Naive thymus-derived CD4-positive, alpha-beta T cell (primary cell): ENCODE measurements at regions not wholly inside any gene's neighbourhood (a gene's known extent, or its start where the extent isn't known, plus 50 kb on each side); places are given as distances from the start of the nearest gene placed in this dataset.

ENCODE experiments used
- ATAC-seq: fragments of 150-1000 bp; cut with Tn5 transposase; 2 replicates; pipeline ENCODE4 v1.10.0; 2021; ENCODE audit warnings: mild to moderate bottlenecking, moderate library complexity
- CTCF ChIA-PET: fragments of 350-600 bp; sonication (Branson Sonifier 250); formaldehyde crosslinking; loops from one replicate; lab custom pipeline; 2021; ENCODE audit warnings: antibody characterized with exemption; lab: Charles Lee
- POLR2A ChIA-PET: fragments of 350-600 bp; sonication (Branson Sonifier 250); formaldehyde crosslinking; loops from one replicate; lab custom pipeline; 2021; ENCODE audit warnings: antibody characterized with exemption, inconsistent platforms; lab: Charles Lee
- DNase-seq, 9 donors: peaks; one replicate each; pipeline versions ENCODE4 v3.0.0 to v3.0.0-alpha.2; 2020 to 2022; ENCODE audit warnings: mixed read lengths in 1 of 9
- H3K27ac ChIP-seq: one replicate; pipeline ENCODE4 v1.7.0; 2013; ENCODE audit warnings: mild to moderate bottlenecking, low read depth, low read length, moderate library complexity
- H3K27me3 ChIP-seq, 2 donors: one replicate each; pipeline ENCODE4 v1.7.0; 2013; ENCODE audit warnings: low read length in 2 of 2, mild to moderate bottlenecking in 2 of 2, moderate library complexity in 2 of 2; ENCODE audit not compliant: control insufficient read depth in 2 of 2, insufficient read depth in 2 of 2
- H3K36me3 ChIP-seq, 3 experiments: 1 replicate in 2 of 3; 2 replicates in 1 of 3; pipeline ENCODE4 v1.7.0; 2013; ENCODE audit warnings: low read length in 3 of 3, mild to moderate bottlenecking in 3 of 3, moderate library complexity in 1 of 3; ENCODE audit not compliant: insufficient read depth in 3 of 3, control insufficient read depth in 2 of 3
- H3K4me1 ChIP-seq, 2 donors: one replicate each; pipeline ENCODE4 v1.7.0; 2013; ENCODE audit warnings: low read length in 2 of 2, mild to moderate bottlenecking in 2 of 2, moderate library complexity in 1 of 2; ENCODE audit not compliant: control insufficient read depth in 2 of 2, insufficient read depth in 2 of 2
- H3K4me3 ChIP-seq: 2 replicates; pipeline ENCODE4 v1.7.0; 2013; ENCODE audit warnings: mild to moderate bottlenecking, low read length
- H3K9me3 ChIP-seq, 3 experiments: 1 replicate in 2 of 3; 2 replicates in 1 of 3; pipeline ENCODE4 v1.7.0; 2013; ENCODE audit warnings: low read length in 3 of 3; ENCODE audit not compliant: control insufficient read depth in 2 of 3
- H3K27ac Mint-ChIP-seq, 9 donors: one replicate each; pipeline ENCODE4 v1.8.0; 2020 to 2022; ENCODE audit warnings: mixed read lengths in 9 of 9, mild to moderate bottlenecking in 8 of 9, moderate library complexity in 5 of 9, inconsistent platforms in 2 of 9
- H3K27me3 Mint-ChIP-seq, 5 donors: one replicate each; pipeline ENCODE4 v1.8.0; 2021 to 2022; ENCODE audit warnings: mixed read lengths in 5 of 5, mild to moderate bottlenecking in 1 of 5
- H3K36me3 Mint-ChIP-seq, 5 donors: one replicate each; pipeline ENCODE4 v1.8.0; 2020 to 2022; ENCODE audit warnings: mixed read lengths in 5 of 5, mild to moderate bottlenecking in 3 of 5, inconsistent platforms in 1 of 5
- H3K4me1 Mint-ChIP-seq, 7 donors: one replicate each; pipeline ENCODE4 v1.8.0; 2020 to 2022; ENCODE audit warnings: mixed read lengths in 7 of 7, mild to moderate bottlenecking in 3 of 7, inconsistent platforms in 1 of 7
- H3K4me3 Mint-ChIP-seq, 10 donors: one replicate each; pipeline ENCODE4 v1.8.0; 2020 to 2022; ENCODE audit warnings: mild to moderate bottlenecking in 10 of 10, mixed read lengths in 10 of 10, moderate library complexity in 6 of 10, inconsistent platforms in 2 of 10
- H3K9me3 Mint-ChIP-seq, 11 donors: one replicate each; pipeline ENCODE4 v1.8.0; 2020 to 2022; ENCODE audit warnings: mixed read lengths in 11 of 11, mild to moderate bottlenecking in 4 of 11, inconsistent platforms in 1 of 11, moderate library complexity in 1 of 11
- intact Hi-C, 2 donors: fragments of 100-400 bp; cut with micrococcal nuclease; formaldehyde crosslinking; loops; one replicate each; pipeline ENCODE4 v1.15.1; 2023

DNA sequence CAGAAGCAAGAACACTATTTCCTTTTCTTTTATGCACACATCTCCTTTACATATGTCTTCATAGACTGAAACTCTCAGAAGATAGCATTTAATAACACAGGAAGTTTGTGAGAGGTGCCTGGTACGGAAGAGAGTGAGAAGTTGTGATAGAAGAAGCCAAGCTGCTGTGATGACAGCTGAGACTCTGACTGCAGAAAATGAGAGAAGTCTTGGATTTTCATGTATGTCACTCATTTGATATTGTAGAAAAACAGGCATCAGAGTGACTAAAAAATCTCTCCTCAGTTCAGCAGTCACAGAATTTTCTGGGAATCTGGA lies 154.9 kb upstream of the BMP2 start:
- Histone ChIP-seq H3K9me3 (no peaks in the 10 kb centered on the region), H3K4me3 (no peak overlapping the region), H3K36me3 (no peaks in the 10 kb centered on the region), H3K27ac (no peak overlapping the region), H3K4me1 (no peaks in the 10 kb centered on the region), H3K27me3 (no peaks in the 10 kb centered on the region)
- H3K27ac Mint-ChIP-seq: no peak overlapping the region
- peaks cover 0 to 6% (median 0%) of the 10 kb centered on the region in 7 donors for H3K4me1 Mint-ChIP-seq
- DNase-seq: no peak
- H3K4me3 Mint-ChIP-seq: no peak overlapping the region
- no peak for ATAC-seq
- ChIA-PET CTCF (no interaction called here), POLR2A (no interaction called here)
- intact Hi-C loops: no loop called here
- H3K27me3 Mint-ChIP-seq: no peaks in the 10 kb centered on the region
- peaks cover 0 to 3% (median 0%) of the 10 kb centered on the region in 5 donors for H3K36me3 Mint-ChIP-seq
- peaks cover 0 to 22% (median 5%) of the 10 kb centered on the region in 11 donors for H3K9me3 Mint-ChIP-seq

DNA sequence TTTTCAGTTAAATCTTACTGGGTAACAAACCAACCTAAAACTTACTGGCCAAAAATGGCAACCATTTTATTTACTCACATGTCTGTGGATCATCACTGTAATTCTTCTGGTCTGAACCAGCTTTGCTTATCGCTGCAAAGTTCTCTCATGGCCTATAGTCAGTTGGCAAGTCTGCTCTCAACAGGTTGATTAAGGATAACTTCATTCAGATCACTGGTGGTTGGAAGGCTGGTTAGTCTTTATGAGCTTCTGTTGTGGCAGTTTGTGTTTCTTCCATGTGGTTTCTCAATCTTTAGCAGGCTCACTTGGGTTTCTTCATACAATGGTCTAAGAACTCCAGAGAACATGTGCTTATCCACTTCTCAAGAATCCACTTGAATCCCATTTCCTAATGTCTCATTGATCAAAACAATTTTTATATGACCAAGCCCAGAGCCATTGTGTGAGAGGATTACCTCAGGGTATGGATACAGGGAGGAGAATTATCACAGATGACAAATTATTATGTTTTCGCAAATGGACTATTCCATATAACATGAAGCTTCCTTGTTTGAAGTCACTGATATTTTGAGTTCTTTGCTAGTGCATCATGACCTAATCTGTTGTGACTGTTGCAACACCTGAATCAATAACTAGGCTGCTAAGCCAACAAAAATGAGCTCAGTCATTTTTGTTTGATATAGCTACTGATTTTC lies 155.4 kb upstream of the BMP2 start:
- DNase-seq (no peak), ATAC-seq (no peak)
- Histone ChIP-seq H3K36me3 (no peaks in the 10 kb centered on the region), H3K4me3 (no peak overlapping the region), H3K27ac (no peak overlapping the region), H3K27me3 (no peaks in the 10 kb centered on the region), H3K4me1 (no peaks in the 10 kb centered on the region), H3K9me3 (no peaks in the 10 kb centered on the region)
- Mint-ChIP-seq H3K27ac (no peak overlapping the region), H3K9me3 (peaks cover 0 to 22% (median 5%) of the 10 kb centered on the region in 11 donors), H3K4me1 (peaks cover 0 to 6% (median 0%) of the 10 kb centered on the region in 7 donors), H3K4me3 (no peak overlapping the region), H3K36me3 (peaks cover 0 to 3% (median 0%) of the 10 kb centered on the region in 5 donors), H3K27me3 (no peaks in the 10 kb centered on the region)
- intact Hi-C loops: no loop called here
- ChIA-PET CTCF (no interaction called here), POLR2A (no interaction called here)

DNA sequence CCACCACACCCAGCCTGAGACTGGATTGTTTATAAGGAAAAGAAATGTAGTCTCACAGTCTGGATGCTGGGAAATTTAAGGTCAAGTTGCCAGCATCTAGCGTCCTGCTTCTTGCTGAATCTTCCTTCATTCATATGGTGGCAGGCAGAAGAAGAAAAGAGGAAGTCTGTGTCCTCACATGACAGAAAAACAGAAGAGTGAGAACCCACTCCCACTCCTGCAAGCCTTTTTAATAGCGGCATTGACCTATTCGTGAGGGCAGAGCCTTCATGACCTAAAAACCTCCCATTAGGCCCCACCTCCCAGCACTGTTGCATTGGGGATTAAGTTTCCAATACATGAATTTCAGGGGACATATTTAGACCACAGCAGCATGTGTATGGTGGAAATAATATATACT lies 160.8 kb upstream of the BMP2 start:
- ChIA-PET CTCF (no interaction called here), POLR2A (no interaction called here)
- no peaks in the 10 kb centered on the region for H3K36me3 ChIP-seq
- intact Hi-C loops: no loop called here
- Mint-ChIP-seq H3K27me3 (no peaks in the 10 kb centered on the region), H3K27ac (no peak overlapping the region), H3K9me3 (peaks cover 0 to 6% (median 3%) of the 10 kb centered on the region in 11 donors), H3K4me3 (no peak overlapping the region), H3K4me1 (no peaks in the 10 kb centered on the region), H3K36me3 (peaks cover 0 to 3% (median 0%) of the 10 kb centered on the region in 5 donors)
- no peaks in the 10 kb centered on the region for H3K27me3 ChIP-seq
- no peak overlapping the region for H3K27ac ChIP-seq
- H3K4me1 ChIP-seq: no peaks in the 10 kb centered on the region
- H3K9me3 ChIP-seq: no peaks in the 10 kb centered on the region
- H3K4me3 ChIP-seq: no peak overlapping the region
- DNase-seq (no peak), ATAC-seq (no peak)

DNA sequence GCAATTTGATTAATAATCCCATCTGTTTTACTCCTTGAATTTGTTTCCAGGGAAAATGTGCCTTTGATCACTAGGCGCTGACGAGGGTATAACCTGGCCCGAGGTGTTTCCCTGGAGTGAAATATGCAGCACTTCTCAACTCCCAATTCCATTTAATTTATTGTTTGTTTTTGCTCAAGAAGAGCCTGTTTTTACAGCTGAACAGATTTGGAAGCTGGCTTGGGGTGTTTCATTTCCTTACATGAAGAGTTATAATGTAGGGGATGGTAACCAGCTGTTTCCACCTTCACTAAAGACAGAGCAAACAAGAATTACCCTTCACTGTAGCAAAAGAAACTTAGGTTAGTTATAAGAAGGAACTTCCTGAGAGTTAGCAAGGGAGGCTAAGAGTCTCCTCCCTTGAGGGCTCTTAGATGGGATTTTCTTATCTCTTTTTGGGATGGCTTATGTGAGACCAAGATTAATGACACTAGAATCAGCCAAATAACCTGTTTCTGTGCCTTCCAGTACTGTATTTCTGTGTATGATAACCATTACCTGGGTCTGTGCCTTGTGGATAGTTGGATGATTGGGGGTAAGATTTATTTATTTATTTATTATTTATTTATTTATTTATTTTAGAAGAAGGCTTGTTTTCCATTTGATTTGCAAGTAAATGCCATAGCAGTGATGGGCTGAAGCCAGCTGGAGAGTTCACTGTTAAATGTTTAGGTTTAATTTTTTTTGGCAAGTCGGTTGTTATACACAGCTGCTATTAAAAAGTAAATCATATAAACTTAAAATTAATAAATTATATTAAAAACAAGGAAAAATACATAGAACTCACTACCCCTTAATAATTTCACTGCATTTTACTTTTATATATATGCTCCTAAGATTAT lies 162.2 kb upstream of the BMP2 start:
- Histone ChIP-seq H3K36me3 (no peaks in the 10 kb centered on the region), H3K9me3 (no peaks in the 10 kb centered on the region), H3K4me3 (no peak overlapping the region), H3K4me1 (no peaks in the 10 kb centered on the region), H3K27me3 (no peaks in the 10 kb centered on the region), H3K27ac (no peak overlapping the region)
- intact Hi-C loops: no loop called here
- ATAC-seq: no peak
- POLR2A ChIA-PET: no interaction called here
- peaks cover 0 to 5% (median 3%) of the 10 kb centered on the region in 11 donors for H3K9me3 Mint-ChIP-seq
- DNase-seq: no peak
- H3K4me1 Mint-ChIP-seq: no peaks in the 10 kb centered on the region
- peaks cover 0 to 2% (median 0%) of the 10 kb centered on the region in 5 donors for H3K27me3 Mint-ChIP-seq
- H3K36me3 Mint-ChIP-seq: peaks cover 0 to 8% (median 0%) of the 10 kb centered on the region in 5 donors
- no peak overlapping the region for H3K4me3 Mint-ChIP-seq
- H3K27ac Mint-ChIP-seq: no peak overlapping the region
- CTCF ChIA-PET: no interaction called here

DNA sequence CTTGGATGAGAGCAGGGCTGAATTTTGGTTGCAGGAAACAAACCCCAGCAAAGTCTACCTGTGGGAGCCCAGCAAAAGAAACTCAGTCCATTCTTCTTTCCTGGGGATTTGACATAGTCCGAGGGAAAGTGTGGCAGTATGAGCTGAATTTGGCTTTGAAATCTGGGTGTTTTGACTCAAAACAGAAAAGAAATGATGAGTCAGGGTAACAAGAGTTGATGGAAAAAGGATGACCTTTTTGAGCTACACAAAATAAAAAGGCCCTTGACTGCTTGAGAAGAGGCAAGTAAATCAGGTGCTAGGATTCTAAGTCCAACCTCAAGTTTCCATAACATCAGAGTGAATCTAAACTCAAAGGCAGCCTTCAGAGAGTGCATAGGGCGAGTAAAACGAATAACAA lies 163.3 kb upstream of the BMP2 start:
- DNase-seq (no peak), ATAC-seq (no peak)
- no peaks in the 10 kb centered on the region for H3K9me3 ChIP-seq
- no peak overlapping the region for H3K4me3 Mint-ChIP-seq
- no peak overlapping the region for H3K27ac ChIP-seq
- H3K9me3 Mint-ChIP-seq: peaks cover 0 to 6% (median 2%) of the 10 kb centered on the region in 11 donors
- H3K27me3 Mint-ChIP-seq: peaks cover 0 to 6% (median 0%) of the 10 kb centered on the region in 5 donors
- peaks cover 0 to 8% (median 0%) of the 10 kb centered on the region in 5 donors for H3K36me3 Mint-ChIP-seq
- H3K36me3 ChIP-seq: no peaks in the 10 kb centered on the region
- H3K27me3 ChIP-seq: no peaks in the 10 kb centered on the region
- intact Hi-C loops: no loop called here
- ChIA-PET CTCF (no interaction called here), POLR2A (no interaction called here)
- H3K27ac Mint-ChIP-seq: no peak overlapping the region
- H3K4me1 Mint-ChIP-seq: no peaks in the 10 kb centered on the region
- H3K4me1 ChIP-seq: no peaks in the 10 kb centered on the region
- no peak overlapping the region for H3K4me3 ChIP-seq

DNA sequence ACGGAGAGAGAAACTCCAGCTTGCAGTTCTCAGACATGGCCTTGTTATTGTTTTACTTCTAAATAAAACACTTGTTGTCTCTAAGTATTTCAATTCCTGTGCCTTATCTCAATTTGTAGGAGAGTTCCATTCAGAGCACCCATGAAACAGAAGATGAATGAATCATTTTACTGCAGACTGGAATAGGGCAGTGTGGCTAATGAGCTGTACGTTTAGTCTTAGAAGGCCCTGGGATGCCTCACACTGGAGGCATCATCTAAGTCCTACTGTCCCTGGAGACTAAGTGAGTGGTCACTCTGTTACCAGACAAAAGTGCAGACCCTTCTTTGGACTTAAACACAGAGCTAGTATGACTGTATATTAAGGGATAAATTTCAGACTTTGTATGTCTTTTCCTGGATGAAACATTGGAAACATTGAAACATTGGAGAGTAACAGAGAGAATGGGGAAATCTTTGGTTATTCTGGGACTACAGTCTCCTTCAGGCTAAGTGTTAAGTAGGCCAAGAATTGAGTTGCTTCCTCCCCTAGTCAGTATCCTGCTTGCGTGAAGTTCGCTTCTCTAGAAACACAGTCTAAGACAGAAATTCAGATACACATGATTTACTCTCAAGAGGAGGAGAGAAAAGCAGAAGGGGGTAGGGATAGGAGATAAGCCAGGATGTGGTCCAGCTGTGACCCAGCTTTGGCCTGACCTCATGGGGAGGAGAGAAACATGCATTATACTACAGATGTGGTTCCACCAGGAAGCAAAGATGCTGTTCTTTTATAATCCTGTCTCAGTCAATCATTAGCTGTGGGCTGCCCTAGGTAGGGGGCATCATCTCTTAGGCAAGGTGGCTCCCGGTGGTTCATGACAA lies 167.4 kb upstream of the BMP2 start:
- Histone ChIP-seq H3K9me3 (no peaks in the 10 kb centered on the region), H3K36me3 (no peaks in the 10 kb centered on the region), H3K27me3 (no peaks in the 10 kb centered on the region), H3K27ac (no peak overlapping the region), H3K4me3 (no peak overlapping the region), H3K4me1 (no peaks in the 10 kb centered on the region)
- Mint-ChIP-seq H3K36me3 (peaks cover 0 to 8% (median 0%) of the 10 kb centered on the region in 5 donors), H3K4me3 (no peak overlapping the region), H3K27me3 (peaks cover 0 to 6% (median 0%) of the 10 kb centered on the region in 5 donors), H3K9me3 (peaks cover 0 to 6% (median 2%) of the 10 kb centered on the region in 11 donors), H3K4me1 (no peaks in the 10 kb centered on the region), H3K27ac (no peak overlapping the region)
- intact Hi-C loops: no loop called here
- ATAC-seq (no peak), DNase-seq (no peak)
- CTCF ChIA-PET: no interaction called here
- POLR2A ChIA-PET: no interaction called here
